Fibroblast of villous mesenchyme (primary cell): ENCODE measurements at regions not wholly inside any gene's neighbourhood (a gene's known extent, or its start where the extent isn't known, plus 50 kb on each side); places are given as distances from the start of the nearest gene placed in this dataset.

Experiments used
- DNase-seq: peaks from one replicate; pipeline ENCODE4 v3.0.0-alpha.2; 2010; ENCODE audit warnings: low read depth
- H3K4me3 ChIP-seq: 2 replicates; pipeline ENCODE4 v1.5.1; 2011; ENCODE audit warnings: low read depth, mild to moderate bottlenecking, low read length
- TF ChIP-seq, protein P1 (sequence below): IDR thresholded peaks from 2 replicates; pipeline ENCODE4 v1.5.1; 2012; ENCODE audit warnings: low read depth, mild to moderate bottlenecking, low read length; ENCODE audit not compliant: insufficient read depth

DNA sequence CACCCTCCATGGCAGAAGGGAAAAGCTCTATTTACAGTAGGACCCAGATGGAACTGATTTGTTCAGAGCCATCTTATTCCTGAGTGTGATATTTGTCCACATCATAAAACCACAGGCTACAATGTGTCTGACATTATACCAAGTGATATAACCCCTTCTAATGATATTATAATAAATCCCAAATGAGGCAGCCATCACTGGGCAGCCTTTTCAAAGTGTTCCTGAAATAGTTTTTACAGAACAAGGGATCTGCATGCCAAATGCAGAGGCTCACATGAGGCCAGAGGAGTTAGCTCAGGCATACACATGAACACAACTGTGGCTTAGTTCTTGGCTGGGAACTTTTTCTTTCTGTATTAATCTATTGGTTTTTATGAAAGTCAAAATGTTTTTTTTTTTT, 207.7 kb downstream of the MAFB start:
- TF ChIP-seq, protein P1, sequence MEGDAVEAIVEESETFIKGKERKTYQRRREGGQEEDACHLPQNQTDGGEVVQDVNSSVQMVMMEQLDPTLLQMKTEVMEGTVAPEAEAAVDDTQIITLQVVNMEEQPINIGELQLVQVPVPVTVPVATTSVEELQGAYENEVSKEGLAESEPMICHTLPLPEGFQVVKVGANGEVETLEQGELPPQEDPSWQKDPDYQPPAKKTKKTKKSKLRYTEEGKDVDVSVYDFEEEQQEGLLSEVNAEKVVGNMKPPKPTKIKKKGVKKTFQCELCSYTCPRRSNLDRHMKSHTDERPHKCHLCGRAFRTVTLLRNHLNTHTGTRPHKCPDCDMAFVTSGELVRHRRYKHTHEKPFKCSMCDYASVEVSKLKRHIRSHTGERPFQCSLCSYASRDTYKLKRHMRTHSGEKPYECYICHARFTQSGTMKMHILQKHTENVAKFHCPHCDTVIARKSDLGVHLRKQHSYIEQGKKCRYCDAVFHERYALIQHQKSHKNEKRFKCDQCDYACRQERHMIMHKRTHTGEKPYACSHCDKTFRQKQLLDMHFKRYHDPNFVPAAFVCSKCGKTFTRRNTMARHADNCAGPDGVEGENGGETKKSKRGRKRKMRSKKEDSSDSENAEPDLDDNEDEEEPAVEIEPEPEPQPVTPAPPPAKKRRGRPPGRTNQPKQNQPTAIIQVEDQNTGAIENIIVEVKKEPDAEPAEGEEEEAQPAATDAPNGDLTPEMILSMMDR = no peak
- no peak overlapping the region for H3K4me3 ChIP-seq
- no peak for DNase-seq

DNA sequence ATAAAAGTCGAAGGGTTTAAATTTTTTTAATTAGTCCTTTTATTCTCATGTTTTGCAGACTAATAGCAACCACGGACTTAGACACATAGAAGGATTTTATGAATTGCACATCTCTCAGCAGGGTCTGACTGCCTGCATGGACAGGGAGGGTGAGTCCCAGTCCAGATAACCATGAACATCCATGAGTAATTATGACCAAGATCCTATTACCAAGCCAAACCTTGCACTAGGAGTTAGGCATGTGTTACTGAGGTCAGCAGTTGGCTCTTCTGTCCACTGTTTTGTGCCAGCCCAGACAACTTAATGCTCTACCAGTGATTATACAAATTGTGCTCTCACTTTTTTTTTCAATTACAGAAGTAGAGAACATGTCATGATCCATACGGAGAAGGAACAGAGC, 211.2 kb downstream of the MAFB start:
- no peak for DNase-seq
- TF ChIP-seq, protein P1 = no peak
- no peak overlapping the region for H3K4me3 ChIP-seq

DNA sequence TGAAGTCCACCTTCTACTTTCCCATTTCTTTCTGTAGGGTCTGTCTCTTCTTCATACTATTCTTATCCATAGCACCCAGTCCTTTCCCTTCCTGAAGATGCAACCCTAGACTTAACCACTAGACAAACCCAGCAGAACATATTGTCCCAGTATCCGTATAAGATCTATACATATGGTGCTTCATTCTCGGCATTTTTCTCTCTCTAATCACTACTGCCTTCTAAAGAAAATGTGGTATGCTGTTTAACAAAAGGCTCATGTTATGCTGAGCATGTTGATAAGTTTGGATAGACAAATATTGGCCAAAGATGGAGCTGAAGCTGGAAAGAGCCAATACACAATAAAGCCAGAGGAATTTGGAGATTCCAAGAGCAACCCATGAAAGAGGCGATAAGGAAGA, 212.6 kb downstream of the MAFB start:
- TF ChIP-seq, protein P1 = no peak
- no peak for DNase-seq
- H3K4me3 ChIP-seq = no peak overlapping the region

DNA sequence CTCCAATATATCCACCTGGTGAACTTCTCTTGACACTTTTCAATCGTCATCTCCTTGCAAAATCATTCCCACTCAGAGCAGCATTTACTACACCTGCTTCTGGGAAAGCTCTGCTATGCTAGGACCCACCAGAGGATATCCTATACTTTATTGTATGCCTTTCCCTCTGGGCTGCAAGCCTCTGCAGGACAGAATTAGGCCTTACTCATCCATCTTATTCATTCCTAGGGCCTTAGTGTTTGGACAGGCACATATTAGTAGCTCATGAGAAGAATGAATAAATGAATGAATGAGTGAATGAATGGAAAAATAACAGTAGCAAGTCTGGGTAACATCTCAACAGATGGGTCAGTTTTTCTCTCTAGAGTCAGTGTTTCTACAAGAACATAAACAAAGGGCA, 216.1 kb downstream of the MAFB start:
- no peak for DNase-seq
- TF ChIP-seq, protein P1 = no peak
- no peak overlapping the region for H3K4me3 ChIP-seq

DNA sequence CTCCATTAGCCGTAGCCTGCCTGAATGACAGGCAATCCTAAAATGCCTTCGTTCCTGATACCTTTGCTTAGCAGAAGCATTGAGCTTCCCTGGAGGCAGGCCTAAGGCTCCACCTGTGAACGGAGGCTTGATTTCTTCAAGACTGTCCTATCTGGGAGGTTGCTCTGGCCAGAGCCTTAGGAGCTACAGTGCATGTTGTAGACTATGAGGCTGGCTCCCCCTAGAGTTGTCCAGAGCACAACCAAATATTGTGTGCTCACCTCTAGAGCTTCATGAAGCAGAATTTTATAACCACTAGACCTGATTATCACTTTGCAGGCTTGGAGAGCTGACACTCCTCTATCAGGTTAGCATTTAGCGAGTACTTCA, 217.8 kb downstream of the MAFB start:
- TF ChIP-seq, protein P1 = no peak
- DNase-seq = no peak
- H3K4me3 ChIP-seq = no peak overlapping the region

DNA sequence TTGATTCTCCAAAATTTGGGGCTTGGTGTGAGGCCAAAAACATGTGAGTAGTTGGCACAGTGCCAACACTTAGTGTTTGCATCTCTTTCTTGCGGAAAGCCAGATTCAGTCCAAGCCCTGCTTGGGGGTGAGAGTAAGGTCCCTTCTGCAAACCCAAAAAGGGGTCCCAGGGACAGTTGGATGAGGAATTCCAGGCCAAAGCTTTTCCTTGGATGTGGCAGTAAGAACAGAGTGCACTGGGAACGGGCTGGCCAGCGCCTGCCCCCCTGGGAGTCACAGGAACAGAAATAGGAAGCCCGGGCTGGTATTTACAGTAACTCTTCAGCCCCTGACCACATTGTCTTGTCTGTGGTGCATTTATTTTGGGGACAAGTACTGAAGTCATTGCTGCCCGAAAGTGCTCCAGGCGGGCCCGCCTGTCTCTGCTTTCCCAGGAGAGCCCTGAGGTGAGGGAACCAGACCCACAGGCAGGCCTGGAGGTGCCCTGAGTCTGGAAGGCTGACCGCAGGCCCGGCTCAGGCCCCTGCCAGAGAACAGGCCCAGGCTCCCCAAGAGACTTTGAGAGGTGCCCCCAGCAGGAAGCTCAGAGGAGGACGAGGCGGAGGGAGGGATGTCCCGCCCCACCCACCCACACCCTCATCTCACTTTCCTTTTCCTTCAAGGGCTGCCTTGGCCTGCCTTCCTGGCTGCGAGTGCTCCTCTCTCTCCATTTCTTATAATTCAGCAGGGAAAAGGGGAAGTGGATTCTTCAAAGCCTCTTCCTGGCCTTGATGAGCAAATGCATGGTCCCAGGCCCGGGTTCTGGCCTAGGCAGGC, 218.4 kb downstream of the MAFB start:
- no peak overlapping the region for H3K4me3 ChIP-seq
- DNase-seq = no peak
- TF ChIP-seq, protein P1 = no peak

GRCh38 chr20:40468759-40469158, 220.3 kb downstream of the MAFB start:
- no peak overlapping the region for H3K4me3 ChIP-seq
- DNase-seq = no peak
- TF ChIP-seq, protein P1 = no peak
